HG03159 (cell line): ENCODE measurements at regions not wholly inside any gene's neighbourhood (a gene's known extent, or its start where the extent isn't known, plus 50 kb on each side); places are given as distances from the start of the nearest gene placed in this dataset.

ENCODE experiments used
- ATAC-seq: cut with Tn5 transposase; IDR thresholded peaks from one replicate; pipeline ENCODE4 v1.9.1; 2021; ENCODE audit warnings: mild to moderate bottlenecking, moderate library complexity; ENCODE audit not compliant: unreplicated experiment

- ATAC-seq: no peak
These were observed 61.7 kb upstream of the PPP2R2B start for GRCh38 chr5:146940295-146940694.

GRCh38 chr5:146944019-146944418 is 65.5 kb upstream of the PPP2R2B start:
- ATAC-seq: no peak

- no peak for ATAC-seq
These were observed 66.4 kb upstream of the PPP2R2B start for GRCh38 chr5:146944764-146945616.

GRCh38 chr5:146945617-146946084 is 67.1 kb upstream of the PPP2R2B start:
- no peak for ATAC-seq

- no peak for ATAC-seq
These were observed 68.8 kb upstream of the PPP2R2B start for GRCh38 chr5:146947181-146947941.

- no peak for ATAC-seq
These were observed 70.1 kb upstream of the PPP2R2B start for GRCh38 chr5:146948666-146949065.

- no peak for ATAC-seq
These were observed 73.6 kb upstream of the PPP2R2B start for GRCh38 chr5:146952168-146952567.

- ATAC-seq: no peak
These were observed 77.7 kb upstream of the PPP2R2B start for GRCh38 chr5:146956217-146956616.

GRCh38 chr5:146959360-146959759 is 80.8 kb upstream of the PPP2R2B start:
- ATAC-seq: no peak

GRCh38 chr5:146962801-146963355 is 84.3 kb upstream of the PPP2R2B start:
- ATAC-seq: no peak

GRCh38 chr5:146965761-146966659 is 87.5 kb upstream of the PPP2R2B start:
- peak; percentile 98 for ATAC-seq

GRCh38 chr5:146967646-146968045 is 89.1 kb upstream of the PPP2R2B start:
- no peak for ATAC-seq

GRCh38 chr5:146971401-146971800 is 92.8 kb upstream of the PPP2R2B start:
- ATAC-seq: no peak

GRCh38 chr5:146986469-146986868 is 107.9 kb upstream of the PPP2R2B start:
- no peak for ATAC-seq

- no peak for ATAC-seq
These were observed 115.4 kb upstream of the PPP2R2B start for GRCh38 chr5:146993876-146994530.

GRCh38 chr5:146995878-146996277 is 117.3 kb upstream of the PPP2R2B start:
- ATAC-seq: no peak

GRCh38 chr5:147015405-147015804 is 136.8 kb upstream of the PPP2R2B start:
- ATAC-seq: no peak

- no peak for ATAC-seq
These were observed 138.6 kb upstream of the PPP2R2B start for GRCh38 chr5:147017191-147017590.

GRCh38 chr5:147017621-147018020 is 139.1 kb upstream of the PPP2R2B start:
- ATAC-seq: no peak

GRCh38 chr5:147018812-147019211 is 140.3 kb upstream of the PPP2R2B start:
- ATAC-seq: no peak
